DMS79 (cell line): ENCODE measurements at regions not wholly inside any gene's neighbourhood (a gene's known extent, or its start where the extent isn't known, plus 50 kb on each side); places are given as distances from the start of the nearest gene placed in this dataset.
"Not testable (repeated sequence)": the region's sequence is repeated elsewhere in the genome, so short reads cannot be mapped to it uniquely, and the experiment has no call there.

ENCODE experiments used
- DNase-seq: peaks from one replicate; lab custom pipeline; 2025; lab: John Stamatoyannopoulos, UW

DNA sequence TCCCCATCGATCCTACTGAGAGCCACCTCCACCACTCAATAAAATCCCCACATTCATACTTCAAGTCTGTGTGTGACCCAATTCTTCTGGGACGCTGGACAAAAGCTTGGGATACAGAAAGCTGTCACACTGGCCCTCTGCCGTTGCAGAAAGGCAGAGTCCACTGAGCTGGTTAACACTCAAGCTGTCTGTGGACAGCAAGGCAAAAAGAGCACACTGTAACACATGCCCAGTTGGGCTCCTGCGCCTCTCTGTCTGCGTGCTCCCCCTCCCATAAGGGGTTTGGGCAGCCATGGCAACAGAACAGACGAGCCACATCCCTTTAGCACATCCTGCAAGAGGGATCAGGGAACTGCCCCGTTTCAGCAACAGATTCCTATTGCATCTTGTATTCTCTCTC lies 106.9 kb upstream of the RGPD4 start:
- no peak for DNase-seq

GRCh38 chr2:107721178-107721577 lies 105.5 kb upstream of the RGPD4 start:
- DNase-seq, result no peak

DNA sequence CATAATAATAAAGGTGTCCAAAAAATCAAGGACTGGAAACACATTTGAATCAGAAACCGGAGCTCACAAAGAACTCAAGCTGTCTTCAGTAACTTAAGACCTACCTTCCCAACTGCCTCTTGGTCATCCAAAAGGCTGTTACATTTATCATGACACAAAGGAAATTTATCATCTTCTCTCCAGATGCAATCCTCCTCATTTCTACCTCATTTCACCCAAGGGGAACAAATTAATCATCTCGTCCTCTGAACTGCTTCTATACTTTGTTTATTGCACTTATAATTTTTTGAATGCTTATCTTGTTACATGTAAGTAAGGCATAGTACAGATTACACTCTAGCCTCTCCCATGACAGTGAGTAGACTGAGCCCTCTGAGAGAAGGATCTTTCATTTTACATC lies 105.1 kb upstream of the RGPD4 start:
- DNase-seq, result no peak

GRCh38 chr2:107725824-107726223 lies 100.9 kb upstream of the RGPD4 start:
- DNase-seq, result not testable (repeated sequence)

- DNase-seq, result no peak
Observed at GRCh38 chr2:107727318-107727717, 99.4 kb upstream of the RGPD4 start.

DNA sequence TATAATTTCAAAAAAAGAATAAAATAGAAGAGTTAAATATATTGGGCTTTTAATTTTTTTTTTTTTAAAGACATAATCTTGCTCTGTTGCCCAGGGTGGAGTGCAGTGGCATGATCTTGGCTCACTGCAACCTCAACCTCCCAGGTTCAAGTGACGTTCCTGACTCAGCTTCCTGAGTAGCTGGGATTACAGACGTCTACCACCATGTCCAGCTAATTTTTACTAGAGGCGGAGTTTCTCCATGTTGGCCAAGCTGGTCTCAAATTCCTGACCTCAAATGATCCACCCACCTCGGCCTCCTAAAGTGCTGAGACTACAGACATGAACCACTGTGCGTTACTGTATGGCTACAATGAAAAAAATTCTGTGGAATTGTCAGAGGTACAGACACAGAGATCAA lies 98.1 kb upstream of the RGPD4 start:
- no peak for DNase-seq

DNA sequence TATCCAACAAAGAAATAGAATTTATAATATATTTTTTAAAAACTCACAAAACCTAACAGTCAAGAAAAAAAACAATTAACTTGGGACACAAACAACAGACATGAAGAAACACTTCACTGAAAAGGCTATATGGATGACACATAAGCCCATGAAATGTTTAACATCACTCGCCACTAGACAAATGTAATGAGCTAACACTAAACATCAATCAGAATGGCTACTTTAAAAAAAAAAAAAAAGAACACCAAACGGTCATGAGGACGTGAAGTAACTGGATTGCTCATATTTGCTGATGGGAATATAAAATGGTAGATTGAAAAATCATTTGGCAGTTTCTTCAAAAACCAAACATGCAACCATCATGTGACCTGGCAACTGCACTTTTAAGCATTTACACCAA lies 97.3 kb upstream of the RGPD4 start:
- no peak for DNase-seq

- no peak for DNase-seq
Observed at GRCh38 chr2:107730898-107731297, 95.8 kb upstream of the RGPD4 start.

GRCh38 chr2:107731435-107731834 lies 95.3 kb upstream of the RGPD4 start:
- DNase-seq, result no peak

GRCh38 chr2:107735201-107735600 lies 91.5 kb upstream of the RGPD4 start:
- no peak for DNase-seq

- no peak for DNase-seq
Observed at GRCh38 chr2:107737756-107738155, 88.9 kb upstream of the RGPD4 start.

- peak; percentile 72 for DNase-seq
Observed at GRCh38 chr2:107738266-107738665, 88.4 kb upstream of the RGPD4 start.

DNA sequence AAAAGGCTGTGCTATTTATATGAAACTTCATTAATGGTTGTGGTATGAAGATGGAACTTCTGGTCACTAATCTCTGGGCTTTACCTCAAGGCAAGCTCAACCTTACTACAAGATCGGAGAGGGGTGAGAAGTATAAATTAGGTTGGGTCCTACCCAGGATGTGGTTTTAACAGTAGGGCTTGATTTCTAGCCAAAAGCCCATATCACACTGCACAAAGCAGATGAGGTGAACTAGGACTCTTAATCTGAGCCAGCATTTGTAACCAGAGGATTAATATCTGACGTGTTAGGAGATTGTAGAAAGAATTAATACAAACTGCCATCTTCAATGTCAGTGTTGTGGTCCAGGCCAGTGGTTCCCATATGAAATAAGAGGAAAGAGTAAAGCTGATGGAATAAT lies 86.4 kb upstream of the RGPD4 start:
- DNase-seq, result no peak

DNA sequence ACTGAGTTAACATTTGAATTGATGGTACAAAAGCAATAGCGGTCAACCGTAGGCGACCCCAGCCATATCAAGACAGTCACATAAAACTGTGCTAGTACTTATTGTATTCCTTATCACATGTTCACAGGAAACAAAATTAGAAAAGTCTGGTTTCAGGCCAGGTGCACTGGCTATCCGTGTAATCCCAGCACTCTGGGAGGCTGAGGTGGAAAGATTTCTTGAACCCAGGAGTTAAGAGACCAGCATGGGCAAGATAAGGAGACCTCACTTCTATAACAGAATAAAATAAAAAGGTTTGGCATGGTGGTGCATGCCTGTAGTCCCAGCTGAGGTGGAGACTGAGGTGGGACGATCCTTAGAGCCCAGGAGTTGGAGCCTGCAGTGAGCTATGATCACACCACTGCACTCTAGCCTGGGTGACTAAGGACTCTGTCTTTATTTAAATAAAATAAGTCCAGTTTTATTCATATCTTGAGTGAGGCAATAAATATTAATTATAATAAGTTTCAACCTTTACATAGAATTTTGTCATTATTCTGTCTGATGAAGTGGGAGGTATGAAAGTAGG lies 84.1 kb upstream of the RGPD4 start:
- no peak for DNase-seq

- DNase-seq, result no peak
Observed at GRCh38 chr2:107743274-107743673, 83.4 kb upstream of the RGPD4 start.

- DNase-seq, result no peak
Observed at GRCh38 chr2:107745100-107745499, 81.6 kb upstream of the RGPD4 start.

DNA sequence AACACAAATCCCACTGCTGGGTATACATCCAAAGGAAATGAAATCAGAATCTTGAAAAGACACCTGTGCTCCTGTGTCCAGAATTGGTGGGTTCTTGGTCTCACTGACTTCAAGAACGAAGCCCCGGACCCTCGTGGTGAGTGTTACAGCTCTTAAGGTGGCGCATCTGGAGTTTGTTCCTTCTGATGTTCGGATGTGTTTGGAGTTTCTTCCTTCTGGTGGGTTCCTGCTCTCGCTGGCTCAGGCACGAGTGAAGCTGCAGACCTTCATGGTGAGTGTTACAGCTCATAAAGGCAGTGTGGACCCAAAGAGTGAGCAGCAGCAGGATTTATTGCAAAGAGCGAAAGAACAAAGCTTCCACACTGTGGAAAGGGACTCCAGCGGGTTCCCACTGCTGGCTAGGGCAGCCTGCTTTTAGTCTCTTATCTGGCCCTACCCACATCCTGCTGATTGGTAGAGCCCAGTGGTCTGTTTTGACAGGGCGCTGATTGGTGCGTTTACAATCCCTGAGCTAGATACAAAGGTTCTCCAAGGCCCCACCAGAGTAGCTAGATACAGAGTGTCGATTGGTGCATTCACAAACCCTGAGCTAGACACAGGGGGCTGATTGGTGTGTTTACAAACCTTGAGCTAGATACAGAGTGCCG lies 80.0 kb upstream of the RGPD4 start:
- DNase-seq, result not testable (repeated sequence)

- DNase-seq, result not testable (repeated sequence)
Observed at GRCh38 chr2:107747199-107747963, 79.3 kb upstream of the RGPD4 start.

- no peak for DNase-seq
Observed at GRCh38 chr2:107747964-107748583, 78.6 kb upstream of the RGPD4 start.

- DNase-seq, result no peak
Observed at GRCh38 chr2:107751936-107752335, 74.8 kb upstream of the RGPD4 start.

GRCh38 chr2:107753806-107754205 lies 72.9 kb upstream of the RGPD4 start:
- not testable (repeated sequence) for DNase-seq

GRCh38 chr2:107757223-107757622 lies 69.5 kb upstream of the RGPD4 start:
- DNase-seq, result no peak
